ENCODE measurements at regions not wholly inside any gene's neighbourhood (a gene's known extent, or its start where the extent isn't known, plus 50 kb on each side); places are given as distances from the start of the nearest gene placed in this dataset.

DNA sequence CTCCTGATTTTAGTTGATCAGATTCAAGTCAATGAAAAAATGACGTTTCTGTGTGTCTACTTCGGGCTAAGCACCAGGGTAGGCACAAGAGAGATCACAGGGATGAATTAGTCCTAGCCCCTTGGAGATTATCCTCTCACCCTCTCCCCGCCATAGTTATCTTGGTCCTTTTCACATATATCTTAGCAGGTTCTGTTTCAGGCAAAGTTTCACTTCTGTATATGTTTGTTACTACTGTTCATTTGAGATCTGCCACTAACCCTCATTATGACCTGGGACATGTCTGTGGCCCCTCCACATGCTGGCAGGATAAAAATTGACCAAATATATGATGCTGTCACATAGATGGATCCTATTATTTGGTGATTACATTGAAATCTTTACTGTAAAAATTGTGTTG is 186.1 kb downstream of the AASDHPPT start:
- CTCF ChIA-PET, result interaction anchor here (0.7 kb wide), 1 partner anchor 946 kb away, joined by 3 read pairs; no protein-coding TSS in a partner anchor
- no peaks in the 10 kb centered on the region for H3K4me1 ChIP-seq (ENCODE audit: control insufficient read depth, insufficient read depth, low read length)
- H3K27ac ChIP-seq (ENCODE audit: extremely low read depth, low read depth, low read length), result no peak overlapping the region
- TF ChIP-seq, protein P1, sequence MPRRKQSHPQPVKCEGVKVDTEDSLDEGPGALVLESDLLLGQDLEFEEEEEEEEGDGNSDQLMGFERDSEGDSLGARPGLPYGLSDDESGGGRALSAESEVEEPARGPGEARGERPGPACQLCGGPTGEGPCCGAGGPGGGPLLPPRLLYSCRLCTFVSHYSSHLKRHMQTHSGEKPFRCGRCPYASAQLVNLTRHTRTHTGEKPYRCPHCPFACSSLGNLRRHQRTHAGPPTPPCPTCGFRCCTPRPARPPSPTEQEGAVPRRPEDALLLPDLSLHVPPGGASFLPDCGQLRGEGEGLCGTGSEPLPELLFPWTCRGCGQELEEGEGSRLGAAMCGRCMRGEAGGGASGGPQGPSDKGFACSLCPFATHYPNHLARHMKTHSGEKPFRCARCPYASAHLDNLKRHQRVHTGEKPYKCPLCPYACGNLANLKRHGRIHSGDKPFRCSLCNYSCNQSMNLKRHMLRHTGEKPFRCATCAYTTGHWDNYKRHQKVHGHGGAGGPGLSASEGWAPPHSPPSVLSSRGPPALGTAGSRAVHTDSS (tag by site-specific recombination; IDR thresholded peaks at IDR 0.05), result no peak
- TF ChIP-seq, protein P2, sequence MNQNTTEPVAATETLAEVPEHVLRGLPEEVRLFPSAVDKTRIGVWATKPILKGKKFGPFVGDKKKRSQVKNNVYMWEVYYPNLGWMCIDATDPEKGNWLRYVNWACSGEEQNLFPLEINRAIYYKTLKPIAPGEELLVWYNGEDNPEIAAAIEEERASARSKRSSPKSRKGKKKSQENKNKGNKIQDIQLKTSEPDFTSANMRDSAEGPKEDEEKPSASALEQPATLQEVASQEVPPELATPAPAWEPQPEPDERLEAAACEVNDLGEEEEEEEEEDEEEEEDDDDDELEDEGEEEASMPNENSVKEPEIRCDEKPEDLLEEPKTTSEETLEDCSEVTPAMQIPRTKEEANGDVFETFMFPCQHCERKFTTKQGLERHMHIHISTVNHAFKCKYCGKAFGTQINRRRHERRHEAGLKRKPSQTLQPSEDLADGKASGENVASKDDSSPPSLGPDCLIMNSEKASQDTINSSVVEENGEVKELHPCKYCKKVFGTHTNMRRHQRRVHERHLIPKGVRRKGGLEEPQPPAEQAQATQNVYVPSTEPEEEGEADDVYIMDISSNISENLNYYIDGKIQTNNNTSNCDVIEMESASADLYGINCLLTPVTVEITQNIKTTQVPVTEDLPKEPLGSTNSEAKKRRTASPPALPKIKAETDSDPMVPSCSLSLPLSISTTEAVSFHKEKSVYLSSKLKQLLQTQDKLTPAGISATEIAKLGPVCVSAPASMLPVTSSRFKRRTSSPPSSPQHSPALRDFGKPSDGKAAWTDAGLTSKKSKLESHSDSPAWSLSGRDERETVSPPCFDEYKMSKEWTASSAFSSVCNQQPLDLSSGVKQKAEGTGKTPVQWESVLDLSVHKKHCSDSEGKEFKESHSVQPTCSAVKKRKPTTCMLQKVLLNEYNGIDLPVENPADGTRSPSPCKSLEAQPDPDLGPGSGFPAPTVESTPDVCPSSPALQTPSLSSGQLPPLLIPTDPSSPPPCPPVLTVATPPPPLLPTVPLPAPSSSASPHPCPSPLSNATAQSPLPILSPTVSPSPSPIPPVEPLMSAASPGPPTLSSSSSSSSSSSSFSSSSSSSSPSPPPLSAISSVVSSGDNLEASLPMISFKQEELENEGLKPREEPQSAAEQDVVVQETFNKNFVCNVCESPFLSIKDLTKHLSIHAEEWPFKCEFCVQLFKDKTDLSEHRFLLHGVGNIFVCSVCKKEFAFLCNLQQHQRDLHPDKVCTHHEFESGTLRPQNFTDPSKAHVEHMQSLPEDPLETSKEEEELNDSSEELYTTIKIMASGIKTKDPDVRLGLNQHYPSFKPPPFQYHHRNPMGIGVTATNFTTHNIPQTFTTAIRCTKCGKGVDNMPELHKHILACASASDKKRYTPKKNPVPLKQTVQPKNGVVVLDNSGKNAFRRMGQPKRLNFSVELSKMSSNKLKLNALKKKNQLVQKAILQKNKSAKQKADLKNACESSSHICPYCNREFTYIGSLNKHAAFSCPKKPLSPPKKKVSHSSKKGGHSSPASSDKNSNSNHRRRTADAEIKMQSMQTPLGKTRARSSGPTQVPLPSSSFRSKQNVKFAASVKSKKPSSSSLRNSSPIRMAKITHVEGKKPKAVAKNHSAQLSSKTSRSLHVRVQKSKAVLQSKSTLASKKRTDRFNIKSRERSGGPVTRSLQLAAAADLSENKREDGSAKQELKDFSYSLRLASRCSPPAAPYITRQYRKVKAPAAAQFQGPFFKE (tag by site-specific recombination; IDR thresholded peaks at IDR 0.05; ENCODE audit: borderline replicate concordance), result no peak
- TF ChIP-seq ZNF121 (tag by site-specific recombination; IDR thresholded peaks at IDR 0.05) (no peak), KLF1 (tag by site-specific recombination; IDR thresholded peaks at IDR 0.05) (no peak), ZNF571 (tag by site-specific recombination; IDR thresholded peaks at IDR 0.05) (no peak)
- H3K4me3 ChIP-seq (ENCODE audit: low read depth, low read length), result no peak overlapping the region
- POLR2A ChIA-PET, result no interaction called here
- no peaks in the 10 kb centered on the region for H3K9me3 ChIP-seq (ENCODE audit: control insufficient read depth, insufficient read depth, low read depth, low read length)
- H3K36me3 ChIP-seq (ENCODE audit: control insufficient read depth in 2 of 2, insufficient read depth in 1 of 2, low read length in 2 of 2), result no peaks in the 10 kb centered on the region

DNA sequence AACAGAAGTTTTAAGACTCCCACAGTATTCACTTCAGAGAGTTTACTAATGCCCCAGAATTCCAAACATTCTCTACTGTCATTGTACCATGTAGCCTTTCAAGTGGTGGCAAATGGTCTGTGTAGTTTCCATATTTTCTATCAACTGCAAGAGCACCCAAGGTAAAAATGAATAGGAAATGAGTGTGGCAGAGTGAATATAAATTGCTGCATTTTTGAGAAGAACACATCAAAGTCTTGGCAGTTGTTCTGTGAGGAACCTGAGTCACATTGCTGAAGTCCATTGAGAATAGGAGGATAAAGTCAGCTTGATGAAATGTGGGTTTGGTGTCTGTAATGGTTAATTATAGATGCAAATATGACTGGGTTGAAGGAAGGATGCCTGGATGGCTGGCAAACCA is 193.6 kb downstream of the AASDHPPT start:
- H3K9me3 ChIP-seq (ENCODE audit: control insufficient read depth, insufficient read depth, low read depth, low read length), result no peaks in the 10 kb centered on the region
- H3K4me3 ChIP-seq (ENCODE audit: low read depth, low read length), result no peak overlapping the region
- TF ChIP-seq MZF1 (tag by site-specific recombination; IDR thresholded peaks at IDR 0.05; ENCODE audit: borderline replicate concordance) (no peak), ZNF670 (tag by site-specific recombination; IDR thresholded peaks at IDR 0.05; ENCODE audit: low read depth) (no peak), ZFP41 (tag by site-specific recombination; IDR thresholded peaks at IDR 0.05; ENCODE audit: borderline replicate concordance) (no peak), GLI4 (tag by site-specific recombination; IDR thresholded peaks at IDR 0.05) (no peak), ZNF658 (tag by site-specific recombination; IDR thresholded peaks at IDR 0.05) (no peak), SCRT2 (tag by site-specific recombination; IDR thresholded peaks at IDR 0.05) (no peak), ZBTB17 (tag by site-specific recombination; IDR thresholded peaks at IDR 0.05) (no peak), ZNF544 (tag by site-specific recombination; IDR thresholded peaks at IDR 0.05) (no peak), GLIS2 (tag by site-specific recombination; IDR thresholded peaks at IDR 0.05) (no peak), ZNF184 (tag by site-specific recombination; IDR thresholded peaks at IDR 0.05) (no peak), EGR2 (tag by site-specific recombination; IDR thresholded peaks at IDR 0.05; ENCODE audit: low read depth) (no peak), SP3 (tag by site-specific recombination; IDR thresholded peaks at IDR 0.05) (no peak), KLF10 (tag by site-specific recombination; IDR thresholded peaks at IDR 0.05) (no peak), ZNF169 (tag by site-specific recombination; IDR thresholded peaks at IDR 0.05) (no peak)
- TF ChIP-seq, protein P3, sequence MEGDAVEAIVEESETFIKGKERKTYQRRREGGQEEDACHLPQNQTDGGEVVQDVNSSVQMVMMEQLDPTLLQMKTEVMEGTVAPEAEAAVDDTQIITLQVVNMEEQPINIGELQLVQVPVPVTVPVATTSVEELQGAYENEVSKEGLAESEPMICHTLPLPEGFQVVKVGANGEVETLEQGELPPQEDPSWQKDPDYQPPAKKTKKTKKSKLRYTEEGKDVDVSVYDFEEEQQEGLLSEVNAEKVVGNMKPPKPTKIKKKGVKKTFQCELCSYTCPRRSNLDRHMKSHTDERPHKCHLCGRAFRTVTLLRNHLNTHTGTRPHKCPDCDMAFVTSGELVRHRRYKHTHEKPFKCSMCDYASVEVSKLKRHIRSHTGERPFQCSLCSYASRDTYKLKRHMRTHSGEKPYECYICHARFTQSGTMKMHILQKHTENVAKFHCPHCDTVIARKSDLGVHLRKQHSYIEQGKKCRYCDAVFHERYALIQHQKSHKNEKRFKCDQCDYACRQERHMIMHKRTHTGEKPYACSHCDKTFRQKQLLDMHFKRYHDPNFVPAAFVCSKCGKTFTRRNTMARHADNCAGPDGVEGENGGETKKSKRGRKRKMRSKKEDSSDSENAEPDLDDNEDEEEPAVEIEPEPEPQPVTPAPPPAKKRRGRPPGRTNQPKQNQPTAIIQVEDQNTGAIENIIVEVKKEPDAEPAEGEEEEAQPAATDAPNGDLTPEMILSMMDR (tag by site-specific recombination; IDR thresholded peaks at IDR 0.05), result no peak
- TF ChIP-seq, protein P4, sequence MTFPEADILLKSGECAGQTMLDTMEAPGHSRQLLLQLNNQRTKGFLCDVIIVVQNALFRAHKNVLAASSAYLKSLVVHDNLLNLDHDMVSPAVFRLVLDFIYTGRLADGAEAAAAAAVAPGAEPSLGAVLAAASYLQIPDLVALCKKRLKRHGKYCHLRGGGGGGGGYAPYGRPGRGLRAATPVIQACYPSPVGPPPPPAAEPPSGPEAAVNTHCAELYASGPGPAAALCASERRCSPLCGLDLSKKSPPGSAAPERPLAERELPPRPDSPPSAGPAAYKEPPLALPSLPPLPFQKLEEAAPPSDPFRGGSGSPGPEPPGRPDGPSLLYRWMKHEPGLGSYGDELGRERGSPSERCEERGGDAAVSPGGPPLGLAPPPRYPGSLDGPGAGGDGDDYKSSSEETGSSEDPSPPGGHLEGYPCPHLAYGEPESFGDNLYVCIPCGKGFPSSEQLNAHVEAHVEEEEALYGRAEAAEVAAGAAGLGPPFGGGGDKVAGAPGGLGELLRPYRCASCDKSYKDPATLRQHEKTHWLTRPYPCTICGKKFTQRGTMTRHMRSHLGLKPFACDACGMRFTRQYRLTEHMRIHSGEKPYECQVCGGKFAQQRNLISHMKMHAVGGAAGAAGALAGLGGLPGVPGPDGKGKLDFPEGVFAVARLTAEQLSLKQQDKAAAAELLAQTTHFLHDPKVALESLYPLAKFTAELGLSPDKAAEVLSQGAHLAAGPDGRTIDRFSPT (tag by site-specific recombination; IDR thresholded peaks at IDR 0.05), result no peak
- ChIA-PET POLR2A (no interaction called here), CTCF (no interaction called here)
- H3K36me3 ChIP-seq (ENCODE audit: control insufficient read depth in 2 of 2, insufficient read depth in 1 of 2, low read length in 2 of 2), result no peaks in the 10 kb centered on the region
- H3K27ac ChIP-seq (ENCODE audit: extremely low read depth, low read depth, low read length), result no peak overlapping the region
- H3K4me1 ChIP-seq (ENCODE audit: control insufficient read depth, insufficient read depth, low read length), result no peaks in the 10 kb centered on the region

All from HEK293 (cell line).